ENCODE measurements at regions not wholly inside any gene's neighbourhood (a gene's known extent, or its start where the extent isn't known, plus 50 kb on each side); places are given as distances from the start of the nearest gene placed in this dataset.

GRCh38 chr11:69414773-69415187 lies 66.7 kb upstream of the LINC01488 start:
- Histone ChIP-seq H3K27ac (no peak overlapping the region), H3K4me1 (peaks cover 0 to 1% of the 10 kb centered on the region in 2 donors), H3K27me3 (no peaks in the 10 kb centered on the region), H3K9me3 (no peaks in the 10 kb centered on the region), H3K36me3 (no peaks in the 10 kb centered on the region), H3K4me3 (replicated peaks in 1 of 3) (no peak overlapping the region)
- DNase-seq, result no peak
- WGBS, 2 donors, result 76 to 95% methylated on average over 10 to 12 of the region's 14 CpGs
- TF ChIP-seq, protein P1, sequence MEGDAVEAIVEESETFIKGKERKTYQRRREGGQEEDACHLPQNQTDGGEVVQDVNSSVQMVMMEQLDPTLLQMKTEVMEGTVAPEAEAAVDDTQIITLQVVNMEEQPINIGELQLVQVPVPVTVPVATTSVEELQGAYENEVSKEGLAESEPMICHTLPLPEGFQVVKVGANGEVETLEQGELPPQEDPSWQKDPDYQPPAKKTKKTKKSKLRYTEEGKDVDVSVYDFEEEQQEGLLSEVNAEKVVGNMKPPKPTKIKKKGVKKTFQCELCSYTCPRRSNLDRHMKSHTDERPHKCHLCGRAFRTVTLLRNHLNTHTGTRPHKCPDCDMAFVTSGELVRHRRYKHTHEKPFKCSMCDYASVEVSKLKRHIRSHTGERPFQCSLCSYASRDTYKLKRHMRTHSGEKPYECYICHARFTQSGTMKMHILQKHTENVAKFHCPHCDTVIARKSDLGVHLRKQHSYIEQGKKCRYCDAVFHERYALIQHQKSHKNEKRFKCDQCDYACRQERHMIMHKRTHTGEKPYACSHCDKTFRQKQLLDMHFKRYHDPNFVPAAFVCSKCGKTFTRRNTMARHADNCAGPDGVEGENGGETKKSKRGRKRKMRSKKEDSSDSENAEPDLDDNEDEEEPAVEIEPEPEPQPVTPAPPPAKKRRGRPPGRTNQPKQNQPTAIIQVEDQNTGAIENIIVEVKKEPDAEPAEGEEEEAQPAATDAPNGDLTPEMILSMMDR (IDR thresholded peaks at IDR 0.05), result no peak
- no peak for TF ChIP-seq POLR2A (IDR thresholded peaks at IDR 0.05)
- intact Hi-C loops (cut with DNase I), result no loop called here

- intact Hi-C loops (cut with DNase I), result no loop called here
- Histone ChIP-seq H3K4me1 (peaks cover 0 to 5% of the 10 kb centered on the region in 2 donors), H3K27me3 (no peaks in the 10 kb centered on the region), H3K9me3 (no peaks in the 10 kb centered on the region), H3K4me3 (replicated peaks in 1 of 3) (no peak overlapping the region), H3K27ac (no peak overlapping the region), H3K36me3 (no peaks in the 10 kb centered on the region)
- TF ChIP-seq, protein P1 (IDR thresholded peaks at IDR 0.05), result no peak
- no peak for TF ChIP-seq POLR2A (IDR thresholded peaks at IDR 0.05)
- DNase-seq, result no peak
- WGBS, 2 donors, result 76 to 79% methylated on average over 4 to 7 of the region's 12 CpGs
Measured at GRCh38 chr11:69415411-69416142, 65.9 kb upstream of the LINC01488 start.

DNA sequence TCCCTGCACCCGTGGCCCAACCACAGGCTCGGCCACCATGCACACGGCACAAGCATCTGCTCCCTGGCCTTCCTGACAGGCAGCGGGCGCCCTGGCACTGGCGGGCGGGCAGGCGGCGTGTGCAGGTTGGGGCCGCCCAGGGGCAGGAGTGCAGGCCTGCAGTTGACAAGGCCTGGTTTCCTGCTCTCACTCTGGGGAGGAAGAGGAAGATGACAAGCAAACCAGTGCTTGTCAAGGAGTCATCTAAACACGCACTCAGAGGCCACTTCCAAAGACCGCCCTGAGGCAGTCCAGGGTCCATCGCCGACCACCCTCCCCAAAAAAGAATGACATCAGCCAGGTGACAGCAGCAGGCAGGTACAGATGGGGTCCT lies 65.3 kb upstream of the LINC01488 start:
- H3K27ac ChIP-seq, result peak overlapping the region in 1 of 3 donors; percentile 24
- peaks cover 0 to 9% of the 10 kb centered on the region in 2 donors for H3K4me1 ChIP-seq
- no peaks in the 10 kb centered on the region for H3K9me3 ChIP-seq
- TF ChIP-seq POLR2A (IDR thresholded peaks at IDR 0.05), result no peak
- TF ChIP-seq, protein P1 (IDR thresholded peaks at IDR 0.05), result no peak
- H3K4me3 ChIP-seq (replicated peaks in 1 of 3), result no peak overlapping the region
- no peaks in the 10 kb centered on the region for H3K27me3 ChIP-seq
- H3K36me3 ChIP-seq, result no peaks in the 10 kb centered on the region
- WGBS, 2 donors, result 75 to 78% methylated on average over 4 to 6 of the region's 14 CpGs
- no peak for DNase-seq
- intact Hi-C loops (cut with DNase I), result no loop called here

DNA sequence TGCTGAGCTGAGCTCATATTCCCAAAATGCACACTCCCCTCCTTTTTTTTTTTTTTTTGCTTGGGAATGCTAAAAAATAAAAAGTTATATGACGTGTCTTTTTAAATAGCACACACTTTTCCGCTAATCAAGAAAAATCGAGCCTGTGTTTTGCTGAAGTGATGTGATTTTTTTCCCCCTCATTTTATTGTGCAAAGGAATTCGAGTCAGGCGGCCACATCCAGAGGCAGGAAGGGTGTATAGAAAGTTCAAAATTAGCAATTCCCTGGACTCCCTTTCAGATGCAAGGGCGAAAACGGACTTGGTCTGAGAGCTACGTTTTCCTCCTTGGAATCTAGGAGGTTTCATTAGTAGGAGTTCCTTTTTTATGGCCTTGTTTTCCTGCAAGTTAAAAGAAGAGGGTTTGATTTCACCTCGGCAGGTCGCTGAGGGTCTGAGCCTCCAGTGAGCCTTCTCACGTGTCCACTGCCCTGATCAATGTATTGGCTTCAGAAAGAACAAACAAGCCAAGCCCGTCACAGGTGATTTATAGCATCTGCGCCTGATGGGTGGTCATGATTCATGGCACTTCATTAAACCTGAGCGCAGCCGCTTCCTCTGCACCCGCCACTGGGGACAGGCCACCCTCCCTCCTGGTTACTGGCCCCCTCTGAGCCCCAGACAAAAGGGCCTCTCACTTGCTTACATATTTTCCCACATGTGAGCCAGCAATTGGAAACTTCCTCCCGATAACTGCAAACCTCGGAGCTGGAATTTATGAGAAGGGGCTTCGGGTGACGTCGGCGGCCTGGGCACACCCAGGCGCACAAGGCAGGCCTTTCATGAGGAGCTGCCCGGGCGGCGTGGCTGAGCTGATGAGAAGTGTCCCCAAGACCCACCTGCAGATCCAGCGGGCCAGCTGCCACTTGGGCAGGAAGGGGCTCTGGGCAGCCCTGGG lies 64.4 kb upstream of the LINC01488 start:
- 67 to 83% methylated on average over 18 to 27 of the region's 27 CpGs for WGBS, 2 donors
- H3K27ac ChIP-seq, result no peak overlapping the region
- intact Hi-C loops (cut with DNase I), result no loop called here

More for the DNA sequence above, 64.4 kb upstream of the LINC01488 start:
- H3K36me3 ChIP-seq, result no peaks in the 10 kb centered on the region
- peaks cover 0 to 9% of the 10 kb centered on the region in 2 donors for H3K4me1 ChIP-seq
- TF ChIP-seq POLR2A (IDR thresholded peaks at IDR 0.05), result no peak
- TF ChIP-seq, protein P1 (IDR thresholded peaks at IDR 0.05), result no peak
- H3K9me3 ChIP-seq, result no peaks in the 10 kb centered on the region
- DNase-seq, result no peak
- no peak overlapping the region for H3K4me3 ChIP-seq (replicated peaks in 1 of 3)
- no peaks in the 10 kb centered on the region for H3K27me3 ChIP-seq
